IMR-90 (cell line): ENCODE measurements at regions not wholly inside any gene's neighbourhood (a gene's known extent, or its start where the extent isn't known, plus 50 kb on each side); places are given as distances from the start of the nearest gene placed in this dataset.

Experiments
- ATAC-seq: fragments of 200-7000 bp; cut with Tn5 transposase; 2 replicates; pipeline ENCODE4 v1.9.1; 2020; ENCODE audit warnings: low read depth, mild to moderate bottlenecking, moderate library complexity
- BruUV-seq: library from RNA; stranded (reverse); fragments of 400-500 nt; replicated peaks from 2 replicates; lab custom pipeline; 2021; lab: Mats Ljungman, UMichigan
- CTCF ChIA-PET: fragments of 300-600 bp; formaldehyde crosslinking; extraction: SDS; loops from one replicate; lab custom pipeline; 2021; ENCODE audit warnings: antibody characterized with exemption; lab: Yijun Ruan, JAX
- POLR2A ChIA-PET: fragments of 300-600 bp; sonication (Branson Sonifier 250); formaldehyde crosslinking; loops from one replicate; lab custom pipeline; 2022; ENCODE audit warnings: antibody characterized with exemption; ENCODE audit not compliant: unreplicated experiment; lab: Charles Lee
- DNase-seq: peaks from one replicate; pipeline ENCODE4 v3.0.0; 2013
- H2AFZ ChIP-seq: replicated peaks from 2 replicates; pipeline ENCODE3; 2013; ENCODE audit warnings: low read length, mild to moderate bottlenecking; ENCODE audit not compliant: poor library complexity
- H2AK5ac ChIP-seq: 2 replicates; pipeline ENCODE4 v1.6.1; 2013; ENCODE audit warnings: low read depth, low read length, inconsistent platforms
- H2AK9ac ChIP-seq: replicated peaks from 2 replicates; pipeline ENCODE3; 2013; ENCODE audit warnings: mild to moderate bottlenecking, low read depth, low read length, moderate library complexity; ENCODE audit not compliant: poor library complexity
- H2BK120ac ChIP-seq: 2 replicates; pipeline ENCODE4 v1.6.1; 2013; ENCODE audit warnings: low read depth, low read length, inconsistent platforms
- H2BK15ac ChIP-seq: 3 replicates; pipeline ENCODE4 v1.6.1; 2013; ENCODE audit warnings: low read depth, low read length, inconsistent platforms
- H2BK20ac ChIP-seq: 2 replicates; pipeline ENCODE4 v1.6.1; 2013; ENCODE audit warnings: low read depth, mild to moderate bottlenecking, inconsistent platforms, low read length, moderate library complexity
- H2BK5ac ChIP-seq: 2 replicates; pipeline ENCODE4 v1.6.1; 2013; ENCODE audit warnings: mild to moderate bottlenecking, low read depth, low read length, inconsistent platforms; ENCODE audit not compliant: poor library complexity, severe bottlenecking
- H3K14ac ChIP-seq: replicated peaks from 2 replicates; pipeline ENCODE4 v1.6.1; 2013; ENCODE audit warnings: low read depth, low read length, inconsistent platforms
- H3K18ac ChIP-seq: 2 replicates; pipeline ENCODE4 v1.6.1; 2013; ENCODE audit warnings: low read depth, low read length, control low read depth
- H3K23ac ChIP-seq: 2 replicates; pipeline ENCODE4 v1.6.1; 2013; ENCODE audit warnings: low read depth, low read length, inconsistent platforms
- H3K27ac ChIP-seq: 2 replicates; pipeline ENCODE4 v1.5.1; 2013; ENCODE audit warnings: mild to moderate bottlenecking, control low read depth, low read length; ENCODE audit not compliant: insufficient read depth
- H3K27me3 ChIP-seq: 2 replicates; pipeline ENCODE4 v1.6.1; 2013; ENCODE audit warnings: low read length; ENCODE audit not compliant: control insufficient read depth, insufficient read depth
- H3K36me3 ChIP-seq: 2 replicates; pipeline ENCODE4 v1.6.1; 2013; ENCODE audit warnings: low read length, mixed read lengths; ENCODE audit not compliant: control insufficient read depth, insufficient read depth
- H3K4ac ChIP-seq: 2 replicates; pipeline ENCODE4 v1.6.1; 2013; ENCODE audit warnings: low read depth, low read length, inconsistent platforms
- H3K4me1 ChIP-seq: 2 replicates; pipeline ENCODE4 v1.6.1; 2013; ENCODE audit warnings: low read length, mixed read lengths; ENCODE audit not compliant: control insufficient read depth, insufficient read depth
- H3K4me2 ChIP-seq: 2 replicates; pipeline ENCODE4 v1.6.1; 2013; ENCODE audit warnings: low read depth, mild to moderate bottlenecking, control low read depth, low read length, moderate library complexity
- H3K4me3 ChIP-seq: 2 replicates; pipeline ENCODE4 v1.5.1; 2013; ENCODE audit warnings: low read depth, mild to moderate bottlenecking, control low read depth, low read length, moderate library complexity; ENCODE audit not compliant: insufficient read depth
- H3K56ac ChIP-seq: 2 replicates; pipeline ENCODE4 v1.6.1; 2013; ENCODE audit warnings: low read length, inconsistent platforms; ENCODE audit not compliant: insufficient read depth; ENCODE audit errors: extremely low read depth
- H3K79me1 ChIP-seq, 2 experiments: 2 replicates each; pipeline ENCODE4 v1.6.1; 2013; ENCODE audit warnings: low read length in 2 of 2, inconsistent platforms in 1 of 2, low read depth in 1 of 2
- H3K9ac ChIP-seq: 2 replicates; pipeline ENCODE4 v1.6.1; 2013; ENCODE audit warnings: low read depth, low read length, control low read depth
- H3K9me1 ChIP-seq: 2 replicates; pipeline ENCODE4 v1.6.1; 2013; ENCODE audit warnings: low read length, inconsistent platforms; ENCODE audit not compliant: insufficient read depth
- H3K9me3 ChIP-seq: 2 replicates; pipeline ENCODE4 v1.6.1; 2013; ENCODE audit warnings: low read length; ENCODE audit not compliant: control insufficient read depth, insufficient read depth
- H4K20me1 ChIP-seq: 2 replicates; pipeline ENCODE4 v1.6.1; 2013; ENCODE audit warnings: low read length, inconsistent platforms; ENCODE audit not compliant: insufficient read depth
- H4K5ac ChIP-seq: 2 replicates; pipeline ENCODE4 v1.6.1; 2013; ENCODE audit warnings: mild to moderate bottlenecking, low read depth, low read length, control low read depth
- H4K8ac ChIP-seq, 2 experiments: 2 replicates each; pipeline ENCODE4 v1.6.1; 2013; ENCODE audit warnings: low read depth in 2 of 2, low read length in 2 of 2, control low read depth in 1 of 2, inconsistent platforms in 1 of 2
- H4K91ac ChIP-seq: 2 replicates; pipeline ENCODE4 v1.6.1; 2013; ENCODE audit warnings: low read depth, low read length, inconsistent platforms; ENCODE audit not compliant: insufficient read depth
- BHLHE40 ChIP-seq: fragments of 150-350 bp; IDR thresholded peaks from 2 replicates; pipeline ENCODE4 v1.6.1; 2016; ENCODE audit warnings: mild to moderate bottlenecking, low read depth, low read length
- CEBPB ChIP-seq: IDR thresholded peaks from 2 replicates; pipeline ENCODE4 v1.6.1; 2012; ENCODE audit warnings: low read depth, low read length, improper control_type of control experiment
- CHD1 ChIP-seq: IDR thresholded peaks from 2 replicates; pipeline ENCODE4 v1.6.1; 2012; ENCODE audit warnings: low read depth, low read length, improper control_type of control experiment
- FOS ChIP-seq: fragments of 150-350 bp; IDR thresholded peaks from 2 replicates; pipeline ENCODE4 v1.6.1; 2016; ENCODE audit warnings: low read depth, low read length
- MAFK ChIP-seq: IDR thresholded peaks from 2 replicates; pipeline ENCODE4 v1.6.1; 2012; ENCODE audit warnings: low read depth, low read length, improper control_type of control experiment
- MAZ ChIP-seq: IDR thresholded peaks from 2 replicates; pipeline ENCODE4 v1.6.1; 2012; ENCODE audit warnings: low read depth, mild to moderate bottlenecking, low read length, improper control_type of control experiment, moderate library complexity, borderline replicate concordance
- MXI1 ChIP-seq: IDR thresholded peaks from 2 replicates; pipeline ENCODE4 v1.6.1; 2012; ENCODE audit warnings: low read depth, mild to moderate bottlenecking, low read length, moderate library complexity, borderline replicate concordance
- NFE2L2 ChIP-seq: fragments of 150-350 bp; IDR thresholded peaks from 2 replicates; pipeline ENCODE4 v1.6.1; 2016; ENCODE audit warnings: low read depth, mild to moderate bottlenecking, low read length
- POLR2A ChIP-seq: IDR thresholded peaks from 2 replicates; pipeline ENCODE4 v1.6.1; 2012; ENCODE audit warnings: mild to moderate bottlenecking, low read depth, low read length
- RAD21 ChIP-seq: IDR thresholded peaks from 2 replicates; pipeline ENCODE4 v1.6.1; 2012; ENCODE audit warnings: low read length, improper control_type of control experiment
- RCOR1 ChIP-seq: IDR thresholded peaks from 2 replicates; pipeline ENCODE4 v1.6.1; 2012; ENCODE audit warnings: mild to moderate bottlenecking, low read length, improper control_type of control experiment; ENCODE audit not compliant: insufficient replicate concordance
- RFX5 ChIP-seq: IDR thresholded peaks from 2 replicates; pipeline ENCODE4 v1.8.0; 2012; ENCODE audit warnings: low read depth, mild to moderate bottlenecking, low read length, moderate library complexity
- SMC3 ChIP-seq: fragments of 150-350 bp; IDR thresholded peaks from 2 replicates; pipeline ENCODE4 v1.6.1; 2016; ENCODE audit warnings: low read depth, mild to moderate bottlenecking, antibody characterized with exemption, low read length, moderate library complexity
- WGBS, 2 experiments: methylation state at CpG; one replicate each; pipeline versions ENCODE4 v1.1.5 to v1.1.7; 2013; ENCODE audit warnings: missing lambda C conversion rate in 2 of 2; ENCODE audit not compliant: insufficient read length in 1 of 2; ENCODE audit errors: extremely low coverage in 2 of 2; 5-methylcytosine and 5-hydroxymethylcytosine counted together
- dilution Hi-C: fragments of 300-500 bp; cut with HindIII; formaldehyde crosslinking; loops from one replicate; pipeline ENCODE4 v1.14.3; 2018; ENCODE audit warnings: low sequenced_read_pairs; ENCODE audit not compliant: unreplicated experiment
- in situ Hi-C: fragments of 300-500 bp; cut with MboI; formaldehyde crosslinking; loops from 3 replicates; pipeline ENCODE4 v1.14.3; 2019; ENCODE audit warnings: low sequenced_read_pairs, inconsistent platforms, mixed read lengths
- intact Hi-C: fragments of 100-400 bp; cut with micrococcal nuclease; formaldehyde crosslinking; loops from 2 replicates; pipeline ENCODE4 v1.10.0; 2022
- TF ChIP-seq, protein P1 (sequence below): fragments of 150-350 bp; IDR thresholded peaks from 2 replicates; pipeline ENCODE4 v1.6.1; 2016; ENCODE audit warnings: low read depth, mild to moderate bottlenecking, low read length, moderate library complexity, borderline replicate concordance
- TF ChIP-seq, protein P2 (sequence below): fragments of 150-350 bp; IDR thresholded peaks from 2 replicates; pipeline ENCODE4 v1.6.1; 2017; ENCODE audit warnings: mild to moderate bottlenecking, antibody characterized with exemption, low read length, low read depth
- TF ChIP-seq, protein P3 (sequence below): conservative IDR thresholded peaks from 2 replicates; pipeline ENCODE4 v1.5.1; 2012; ENCODE audit warnings: mild to moderate bottlenecking, low read depth, low read length, improper control_type of control experiment

DNA sequence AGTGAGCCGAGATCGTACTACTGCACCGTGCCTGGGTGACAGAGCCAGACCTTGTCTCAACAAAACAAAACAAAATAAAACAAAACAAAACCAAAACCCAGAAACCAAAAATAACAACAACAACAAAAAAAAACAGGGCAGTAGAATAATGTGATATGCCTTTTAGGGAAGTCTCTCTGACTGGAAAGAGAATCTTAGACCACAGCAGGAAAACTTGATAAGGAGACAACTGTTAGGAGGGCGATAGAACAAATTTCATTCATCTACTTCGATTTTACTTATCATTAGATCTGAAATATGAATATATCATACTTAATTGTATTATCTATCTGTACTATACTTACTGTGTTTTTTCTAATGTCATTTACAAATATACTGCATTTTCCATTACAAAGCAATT lies 109.0 kb upstream of the CNTNAP5 start:
- POLR2A ChIA-PET, result no interaction called here
- WGBS, 2 experiments, result no CpG with 5 or more reads among the region's 5 CpGs
- Histone ChIP-seq H3K79me1 (no peaks in the 10 kb centered on the region), H3K27me3 (no peaks in the 10 kb centered on the region), H3K9ac (no peak overlapping the region), H4K20me1 (no peaks in the 10 kb centered on the region), H2AK9ac (no peak overlapping the region), H2AFZ (no peak overlapping the region), H2BK5ac (no peak overlapping the region), H3K4ac (no peak overlapping the region), H3K9me3 (peaks cover 13% of the 10 kb centered on the region), H3K36me3 (no peaks in the 10 kb centered on the region), H4K8ac (no peak overlapping the region), H4K5ac (no peak overlapping the region), H3K23ac (no peak overlapping the region), H2BK120ac (no peak overlapping the region), H3K14ac (no peak overlapping the region), H3K4me1 (no peaks in the 10 kb centered on the region), H3K4me2 (no peak overlapping the region), H3K27ac (no peak overlapping the region), H4K91ac (no peak overlapping the region), H3K4me3 (no peak overlapping the region), H2AK5ac (no peak overlapping the region), H2BK15ac (no peak overlapping the region), H2BK20ac (no peak overlapping the region), H3K9me1 (no peaks in the 10 kb centered on the region), H3K56ac (no peak overlapping the region), H3K18ac (no peak overlapping the region)
- DNase-seq (no peak), ATAC-seq (no peak)
- in situ Hi-C loops, result no loop called here
- dilution Hi-C loops, result no loop called here
- no TSS peak for BruUV-seq
- intact Hi-C loops, result no loop called here
- CTCF ChIA-PET, result no interaction called here
- TF ChIP-seq RFX5 (no peak), BHLHE40 (no peak), CHD1 (no peak), NFE2L2 (no peak), MAZ (no peak), FOS (no peak), CEBPB (no peak), RCOR1 (no peak), POLR2A (no peak), MXI1 (no peak), MAFK (no peak), RAD21 (no peak), SMC3 (no peak)
- TF ChIP-seq, protein P1, sequence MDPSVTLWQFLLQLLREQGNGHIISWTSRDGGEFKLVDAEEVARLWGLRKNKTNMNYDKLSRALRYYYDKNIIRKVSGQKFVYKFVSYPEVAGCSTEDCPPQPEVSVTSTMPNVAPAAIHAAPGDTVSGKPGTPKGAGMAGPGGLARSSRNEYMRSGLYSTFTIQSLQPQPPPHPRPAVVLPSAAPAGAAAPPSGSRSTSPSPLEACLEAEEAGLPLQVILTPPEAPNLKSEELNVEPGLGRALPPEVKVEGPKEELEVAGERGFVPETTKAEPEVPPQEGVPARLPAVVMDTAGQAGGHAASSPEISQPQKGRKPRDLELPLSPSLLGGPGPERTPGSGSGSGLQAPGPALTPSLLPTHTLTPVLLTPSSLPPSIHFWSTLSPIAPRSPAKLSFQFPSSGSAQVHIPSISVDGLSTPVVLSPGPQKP, result no peak
- TF ChIP-seq, protein P2, sequence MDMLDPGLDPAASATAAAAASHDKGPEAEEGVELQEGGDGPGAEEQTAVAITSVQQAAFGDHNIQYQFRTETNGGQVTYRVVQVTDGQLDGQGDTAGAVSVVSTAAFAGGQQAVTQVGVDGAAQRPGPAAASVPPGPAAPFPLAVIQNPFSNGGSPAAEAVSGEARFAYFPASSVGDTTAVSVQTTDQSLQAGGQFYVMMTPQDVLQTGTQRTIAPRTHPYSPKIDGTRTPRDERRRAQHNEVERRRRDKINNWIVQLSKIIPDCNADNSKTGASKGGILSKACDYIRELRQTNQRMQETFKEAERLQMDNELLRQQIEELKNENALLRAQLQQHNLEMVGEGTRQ, result no peak
- TF ChIP-seq, protein P3, sequence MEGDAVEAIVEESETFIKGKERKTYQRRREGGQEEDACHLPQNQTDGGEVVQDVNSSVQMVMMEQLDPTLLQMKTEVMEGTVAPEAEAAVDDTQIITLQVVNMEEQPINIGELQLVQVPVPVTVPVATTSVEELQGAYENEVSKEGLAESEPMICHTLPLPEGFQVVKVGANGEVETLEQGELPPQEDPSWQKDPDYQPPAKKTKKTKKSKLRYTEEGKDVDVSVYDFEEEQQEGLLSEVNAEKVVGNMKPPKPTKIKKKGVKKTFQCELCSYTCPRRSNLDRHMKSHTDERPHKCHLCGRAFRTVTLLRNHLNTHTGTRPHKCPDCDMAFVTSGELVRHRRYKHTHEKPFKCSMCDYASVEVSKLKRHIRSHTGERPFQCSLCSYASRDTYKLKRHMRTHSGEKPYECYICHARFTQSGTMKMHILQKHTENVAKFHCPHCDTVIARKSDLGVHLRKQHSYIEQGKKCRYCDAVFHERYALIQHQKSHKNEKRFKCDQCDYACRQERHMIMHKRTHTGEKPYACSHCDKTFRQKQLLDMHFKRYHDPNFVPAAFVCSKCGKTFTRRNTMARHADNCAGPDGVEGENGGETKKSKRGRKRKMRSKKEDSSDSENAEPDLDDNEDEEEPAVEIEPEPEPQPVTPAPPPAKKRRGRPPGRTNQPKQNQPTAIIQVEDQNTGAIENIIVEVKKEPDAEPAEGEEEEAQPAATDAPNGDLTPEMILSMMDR, result no peak
